ENCODE measurements at regions not wholly inside any gene's neighbourhood (a gene's known extent, or its start where the extent isn't known, plus 50 kb on each side); places are given as distances from the start of the nearest gene placed in this dataset.

DNA sequence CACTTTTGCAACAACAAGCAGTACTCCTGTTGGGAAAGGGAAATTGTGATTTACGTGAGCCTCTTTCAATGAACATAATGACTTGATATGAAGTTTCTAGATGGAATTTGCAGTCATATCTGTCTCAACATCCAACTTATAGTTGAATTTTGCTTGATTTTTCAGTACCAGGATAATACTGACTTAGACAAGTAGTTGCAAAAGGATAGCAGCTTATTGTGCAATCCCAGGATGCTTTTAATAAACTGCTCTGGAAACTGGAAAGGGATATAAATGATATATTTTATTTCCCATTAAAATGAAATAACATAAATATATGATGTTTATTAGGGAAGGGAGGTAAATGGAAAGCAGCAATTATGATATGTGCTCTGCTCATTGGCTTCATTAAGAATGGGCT, 174.4 kb upstream of the RGMB start:
- peaks cover 9% of the 10 kb centered on the region for H3K4me1 Mint-ChIP-seq (ENCODE audit: low read depth)
- no peak for DNase-seq (ENCODE audit: low spot score)
- peaks cover 3% of the 10 kb centered on the region for H3K36me3 Mint-ChIP-seq (ENCODE audit: low read depth)
- TF ChIP-seq, protein P1, sequence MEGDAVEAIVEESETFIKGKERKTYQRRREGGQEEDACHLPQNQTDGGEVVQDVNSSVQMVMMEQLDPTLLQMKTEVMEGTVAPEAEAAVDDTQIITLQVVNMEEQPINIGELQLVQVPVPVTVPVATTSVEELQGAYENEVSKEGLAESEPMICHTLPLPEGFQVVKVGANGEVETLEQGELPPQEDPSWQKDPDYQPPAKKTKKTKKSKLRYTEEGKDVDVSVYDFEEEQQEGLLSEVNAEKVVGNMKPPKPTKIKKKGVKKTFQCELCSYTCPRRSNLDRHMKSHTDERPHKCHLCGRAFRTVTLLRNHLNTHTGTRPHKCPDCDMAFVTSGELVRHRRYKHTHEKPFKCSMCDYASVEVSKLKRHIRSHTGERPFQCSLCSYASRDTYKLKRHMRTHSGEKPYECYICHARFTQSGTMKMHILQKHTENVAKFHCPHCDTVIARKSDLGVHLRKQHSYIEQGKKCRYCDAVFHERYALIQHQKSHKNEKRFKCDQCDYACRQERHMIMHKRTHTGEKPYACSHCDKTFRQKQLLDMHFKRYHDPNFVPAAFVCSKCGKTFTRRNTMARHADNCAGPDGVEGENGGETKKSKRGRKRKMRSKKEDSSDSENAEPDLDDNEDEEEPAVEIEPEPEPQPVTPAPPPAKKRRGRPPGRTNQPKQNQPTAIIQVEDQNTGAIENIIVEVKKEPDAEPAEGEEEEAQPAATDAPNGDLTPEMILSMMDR (IDR thresholded peaks at IDR 0.05) = no peak
- H3K27ac Mint-ChIP-seq (ENCODE audit: unreplicated experiment) = no peak overlapping the region
- H3K27me3 Mint-ChIP-seq (ENCODE audit: low read depth) = no peaks in the 10 kb centered on the region
- peaks cover 10% of the 10 kb centered on the region for H3K9me3 Mint-ChIP-seq (ENCODE audit: low read depth)
- H3K4me3 Mint-ChIP-seq (ENCODE audit: unreplicated experiment) = no peak overlapping the region

DNA sequence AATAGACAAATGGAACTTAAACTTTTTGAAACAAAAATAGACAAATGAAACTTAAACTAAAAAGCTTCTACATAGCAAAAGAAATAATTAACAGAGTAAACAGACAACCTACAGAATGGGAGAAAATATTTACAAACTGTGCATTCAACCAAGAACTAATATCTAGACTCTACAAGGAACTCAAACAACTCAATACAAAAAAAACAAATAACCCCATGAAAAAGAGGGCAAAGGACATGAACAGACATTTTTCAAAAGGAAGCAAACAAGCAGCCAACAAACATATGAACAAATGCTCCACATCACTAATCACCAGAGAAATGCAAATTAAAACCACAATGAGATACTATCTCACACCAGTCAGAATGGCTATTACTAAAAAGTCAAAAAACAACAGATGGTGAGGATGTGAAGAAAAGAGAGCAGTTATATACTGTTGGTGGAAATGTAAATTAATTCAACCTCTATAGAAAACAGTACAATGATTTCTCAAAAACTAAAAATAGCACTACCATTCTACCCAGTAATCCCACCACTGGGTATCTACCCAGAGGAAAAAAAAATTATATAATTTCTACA, 170.8 kb upstream of the RGMB start:
- peaks cover 10% of the 10 kb centered on the region for H3K9me3 Mint-ChIP-seq (ENCODE audit: low read depth)
- H3K27me3 Mint-ChIP-seq (ENCODE audit: low read depth) = no peaks in the 10 kb centered on the region
- H3K27ac Mint-ChIP-seq (ENCODE audit: unreplicated experiment) = no peak overlapping the region
- H3K36me3 Mint-ChIP-seq (ENCODE audit: low read depth) = peaks cover 3% of the 10 kb centered on the region
- TF ChIP-seq, protein P1 (IDR thresholded peaks at IDR 0.05) = no peak
- DNase-seq (ENCODE audit: low spot score) = no peak
- H3K4me3 Mint-ChIP-seq (ENCODE audit: unreplicated experiment) = no peak overlapping the region
- peaks cover 22% of the 10 kb centered on the region for H3K4me1 Mint-ChIP-seq (ENCODE audit: low read depth)

- no peak overlapping the region for H3K4me3 Mint-ChIP-seq (ENCODE audit: unreplicated experiment)
- H3K27ac Mint-ChIP-seq (ENCODE audit: unreplicated experiment) = no peak overlapping the region
- TF ChIP-seq, protein P1 (IDR thresholded peaks at IDR 0.05) = no peak
- peaks cover 22% of the 10 kb centered on the region for H3K4me1 Mint-ChIP-seq (ENCODE audit: low read depth)
- peaks cover 8% of the 10 kb centered on the region for H3K9me3 Mint-ChIP-seq (ENCODE audit: low read depth)
- H3K36me3 Mint-ChIP-seq (ENCODE audit: low read depth) = peaks cover 3% of the 10 kb centered on the region
- no peaks in the 10 kb centered on the region for H3K27me3 Mint-ChIP-seq (ENCODE audit: low read depth)
- no peak for DNase-seq (ENCODE audit: low spot score)
Measured at GRCh38 chr5:98603456-98603855, 170.0 kb upstream of the RGMB start.

DNA sequence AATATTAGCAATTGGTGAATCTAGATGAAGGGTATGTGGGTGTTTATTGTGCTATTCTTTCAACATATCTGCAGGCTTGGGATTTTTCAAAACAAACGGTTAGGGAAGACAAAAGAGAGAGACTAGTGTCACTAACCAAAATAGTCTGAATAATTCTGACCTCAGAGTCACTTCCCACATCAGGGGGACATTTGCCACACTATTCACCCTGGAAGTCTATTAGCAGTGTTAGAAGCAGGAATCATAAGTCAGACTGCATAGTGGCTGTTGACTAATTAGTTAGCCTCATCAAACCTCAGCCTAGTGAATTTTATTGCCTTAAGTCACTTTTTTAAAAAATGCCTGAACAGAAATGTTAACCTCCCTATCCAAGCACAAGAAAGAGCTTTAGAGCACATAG, 169.2 kb upstream of the RGMB start:
- H3K4me1 Mint-ChIP-seq (ENCODE audit: low read depth) = peaks cover 22% of the 10 kb centered on the region
- peaks cover 3% of the 10 kb centered on the region for H3K36me3 Mint-ChIP-seq (ENCODE audit: low read depth)
- no peak overlapping the region for H3K4me3 Mint-ChIP-seq (ENCODE audit: unreplicated experiment)
- DNase-seq (ENCODE audit: low spot score) = no peak
- H3K27ac Mint-ChIP-seq (ENCODE audit: unreplicated experiment) = no peak overlapping the region
- peaks cover 6% of the 10 kb centered on the region for H3K9me3 Mint-ChIP-seq (ENCODE audit: low read depth)
- TF ChIP-seq, protein P1 (IDR thresholded peaks at IDR 0.05) = no peak
- H3K27me3 Mint-ChIP-seq (ENCODE audit: low read depth) = no peaks in the 10 kb centered on the region

DNA sequence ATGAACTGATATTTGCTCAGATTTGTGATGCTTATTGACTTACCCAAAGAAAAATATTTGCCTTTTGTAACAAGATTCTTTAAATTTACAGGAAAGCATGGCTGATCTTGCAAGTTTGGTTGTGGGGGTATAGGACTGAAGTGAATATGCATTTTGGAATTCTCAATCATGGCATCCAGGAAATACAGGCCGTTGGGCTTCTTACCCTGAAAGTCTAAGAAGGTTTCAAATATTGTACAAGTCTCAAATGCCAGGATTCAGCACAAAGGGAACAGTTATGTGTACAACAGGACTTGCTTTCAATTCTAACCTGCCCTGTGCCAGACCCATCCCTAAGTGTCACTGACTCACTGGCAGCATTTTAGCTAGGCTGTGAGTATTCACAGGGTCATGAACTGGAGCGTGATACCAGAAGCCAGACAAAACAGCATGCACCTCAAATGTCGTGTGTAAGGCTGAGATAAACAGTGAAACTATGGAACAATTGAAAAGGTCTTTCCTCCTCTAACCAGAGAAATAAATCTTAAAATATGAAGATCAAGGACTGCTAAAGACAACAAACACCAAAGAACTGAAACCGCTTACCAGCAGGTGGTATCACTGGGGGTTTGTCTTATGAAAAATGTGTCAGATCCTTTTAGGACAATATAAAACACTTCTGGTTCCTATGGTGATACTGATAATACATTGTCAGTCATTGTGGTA, 168.6 kb upstream of the RGMB start:
- H3K4me1 Mint-ChIP-seq (ENCODE audit: low read depth) = peaks cover 22% of the 10 kb centered on the region
- peaks cover 2% of the 10 kb centered on the region for H3K36me3 Mint-ChIP-seq (ENCODE audit: low read depth)
- DNase-seq (ENCODE audit: low spot score) = no peak
- no peak overlapping the region for H3K27ac Mint-ChIP-seq (ENCODE audit: unreplicated experiment)
- H3K4me3 Mint-ChIP-seq (ENCODE audit: unreplicated experiment) = no peak overlapping the region
- no peaks in the 10 kb centered on the region for H3K27me3 Mint-ChIP-seq (ENCODE audit: low read depth)
- TF ChIP-seq, protein P1 (IDR thresholded peaks at IDR 0.05) = no peak
- peaks cover 5% of the 10 kb centered on the region for H3K9me3 Mint-ChIP-seq (ENCODE audit: low read depth)

All from chondrocyte (in vitro differentiated cells).